Heart left ventricle (tissue), 13 donors: ENCODE measurements at regions not wholly inside any gene's neighbourhood (a gene's known extent, or its start where the extent isn't known, plus 50 kb on each side); places are given as distances from the start of the nearest gene placed in this dataset.

ENCODE experiments used
- CTCF ChIP-seq, 12 donors: fragments of 200-600 bp; sonication (generic) in 4 of 12; IDR thresholded peaks; one replicate each; pipeline versions ENCODE4 v1.5.0 to v1.8.0; 2018 to 2022; ENCODE audit warnings: antibody characterized with exemption in 12 of 12, mild to moderate bottlenecking in 5 of 12
- POLR2A ChIP-seq, 2 donors: fragments of 450-650 bp; IDR thresholded peaks; one replicate each; pipeline ENCODE4 v1.6.1; 2017; ENCODE audit warnings: antibody characterized with exemption in 2 of 2, mild to moderate bottlenecking in 2 of 2, moderate library complexity in 2 of 2
- donor health status: ischemic (EF 13 %, LVEDD 7.1; RV severe dilation, severe dysfunction).
- donor health status: DM: no; HTN: yes; CAD: no.
- donor health status: DM: no; HTN: no; CAD: no.
- donor health status: ischemic (EF 25% LVEDD 6.9; RV normal size, moderate dysfunction).
- donor health status: ischemic (EF 25% LVEDD 5.7; RV mildly dilated, moderate dysfunction).
- donor health status: ischemic (EF 35%, LVEDD 5.7; RV mildly dilated, moderate dysfunction).
- donor health status: nonischemic (EF 11% LVEDD 7.7; RV severe dilation, severe dysfunction).
- donor health status: DM: yes; HTN: yes; CAD: no.
- donor health status: PGD.
- donor health status: ischemic (EF 29% LVEDD 5.4; RV normal size, mild dysfunction).
- donor health status: nonischemic (EF 23%, LVEDD 6.1; RV moderate dilation, normal function).

GRCh38 chr1:230548997-230549396 is 93.3 kb upstream of the COG2 start:
- TF ChIP-seq POLR2A (IDR thresholded peaks at IDR 0.05) (no peak), CTCF (IDR thresholded peaks at IDR 0.05) (no peak)
